ENCODE measurements at regions not wholly inside any gene's neighbourhood (a gene's known extent, or its start where the extent isn't known, plus 50 kb on each side); places are given as distances from the start of the nearest gene placed in this dataset.

DNA sequence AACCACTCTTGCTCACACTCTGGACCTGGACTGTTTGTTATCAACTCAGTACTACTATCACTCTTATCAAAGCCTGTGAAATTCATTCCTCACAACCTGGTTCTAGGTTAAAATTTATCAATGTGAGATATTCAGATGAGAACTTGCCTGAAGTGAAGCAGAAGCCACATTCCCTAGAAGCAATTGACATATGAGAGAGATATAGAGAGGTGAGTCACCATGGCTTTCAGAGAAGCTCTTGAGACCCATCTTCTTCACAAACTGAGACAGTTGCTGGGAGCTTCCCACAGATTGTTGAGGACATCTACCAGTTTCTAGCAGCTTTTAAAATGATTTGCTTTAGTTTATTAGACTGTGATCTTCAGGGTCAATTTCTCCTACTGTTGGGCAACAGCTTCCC, 316.9 kb upstream of the TET2 start:
- no peak for TF ChIP-seq POLR2AphosphoS5 (IDR thresholded peaks at IDR 0.05; ENCODE audit: low read depth)
- TF ChIP-seq CTCF (conservative IDR thresholded peaks at IDR 0.05; ENCODE audit: low read depth in 2 of 2): no peak
- TF ChIP-seq ZNF331 (CRISPR knock-in tag; IDR thresholded peaks at IDR 0.05; ENCODE audit: low read depth): no peak
- no peak for TF ChIP-seq EZH2 (IDR thresholded peaks at IDR 0.05; ENCODE audit: low read depth, unreplicated experiment)
- no peak for TF ChIP-seq EZH2phosphoT487 (IDR thresholded peaks at IDR 0.05; ENCODE audit: unreplicated experiment)
